K562 (cell line): ENCODE measurements at regions not wholly inside any gene's neighbourhood (a gene's known extent, or its start where the extent isn't known, plus 50 kb on each side); places are given as distances from the start of the nearest gene placed in this dataset.

ENCODE experiments used
- ATAC-seq: fragments of 200-7000 bp; cut with Tn5 transposase; 3 replicates; pipeline ENCODE4 v1.9.1; 2020; ENCODE audit warnings: moderate library complexity
- BruUV-seq: library from RNA; stranded (reverse); fragments of 400-500 nt; replicated peaks from 2 replicates; lab custom pipeline; 2021; lab: Mats Ljungman, UMichigan
- CTCF ChIA-PET: fragments of 300-600 bp; formaldehyde crosslinking; extraction: SDS; loops from one replicate; lab custom pipeline; 2021; ENCODE audit warnings: low intra/inter-chr PET ratio; lab: Yijun Ruan, JAX
- POLR2A ChIA-PET: fragments of 300-600, 350-650 bp; sonication (Branson Sonifier 250); formaldehyde crosslinking; extraction: SDS; loops from one replicate; lab custom pipeline; 2021; ENCODE audit warnings: antibody characterized with exemption, inconsistent platforms; lab: Yijun Ruan, JAX
- DNase-seq, 4 experiments: peaks; one replicate each; pipeline versions ENCODE4 v3.0.0 to v3.0.0-alpha.2; 2011 to 2018; ENCODE audit warnings: low spot score in 3 of 4, mixed read lengths in 3 of 4; ENCODE audit errors: extremely low read depth in 1 of 4
- FAIRE-seq: peaks from 2 replicates; lab custom pipeline; 2011; peaks lifted over from hg19 to GRCh38; lab: Jason Lieb, UNC
- H2AFZ ChIP-seq: 2 replicates; pipeline ENCODE4 v1.6.0; 2011; ENCODE audit warnings: low read depth, low read length, control low read depth, inconsistent platforms
- H3K27ac ChIP-seq: fragments of 200-600 bp; 3 replicates; pipeline ENCODE4 v1.8.0; 2011; ENCODE audit warnings: low read depth, mild to moderate bottlenecking, control low read depth, inconsistent platforms, low read length, moderate library complexity, mixed read lengths; ENCODE audit errors: extremely low read depth
- H3K27me3 ChIP-seq, 2 experiments: fragments of 300-600 bp in 1 of 2; 2 replicates in 1 of 2; 3 replicates in 1 of 2; pipeline versions ENCODE4 v1.6.0 to v1.8.0; 2011; ENCODE audit warnings: inconsistent platforms in 2 of 2, low read length in 2 of 2, mild to moderate bottlenecking in 1 of 2, mixed read lengths in 1 of 2, moderate library complexity in 1 of 2; ENCODE audit not compliant: control insufficient read depth in 2 of 2, insufficient read depth in 2 of 2
- H3K36me3 ChIP-seq: fragments of 300-600 bp; 3 replicates; pipeline ENCODE4 v1.8.0; 2011; ENCODE audit warnings: mild to moderate bottlenecking, low read length, inconsistent platforms; ENCODE audit not compliant: control insufficient read depth, insufficient read depth
- H3K4me1 ChIP-seq, 2 experiments: fragments of 200-600 bp in 1 of 2; replicated peaks in 1 of 2; 2 replicates in 1 of 2; 3 replicates in 1 of 2; pipeline versions ENCODE4 v1.5.1 to v1.8.0; 2011; ENCODE audit warnings: inconsistent platforms in 2 of 2, low read length in 2 of 2, mild to moderate bottlenecking in 1 of 2, mixed read lengths in 1 of 2, moderate library complexity in 1 of 2; ENCODE audit not compliant: control insufficient read depth in 2 of 2, insufficient read depth in 2 of 2
- H3K4me2 ChIP-seq: 2 replicates; pipeline ENCODE4 v1.6.1; 2011; ENCODE audit warnings: low read length, control low read depth, inconsistent platforms, mixed read lengths; ENCODE audit not compliant: insufficient read depth
- H3K4me3 ChIP-seq: fragments of 200-600 bp; sonication (generic), shearing (Covaris generic); 2 replicates; pipeline ENCODE4 v1.5.1; 2016; ENCODE audit warnings: control low read depth, inconsistent platforms
- H3K79me2 ChIP-seq: fragments of 200-600 bp; 3 replicates; pipeline ENCODE4 v1.8.0; 2011; ENCODE audit warnings: low read length, inconsistent platforms; ENCODE audit not compliant: control insufficient read depth, insufficient read depth
- H3K9ac ChIP-seq, 2 experiments: 2 replicates each; pipeline versions ENCODE4 v1.6.0 to v1.6.1; 2011; ENCODE audit warnings: low read depth in 2 of 2, low read length in 2 of 2, control low read depth in 1 of 2, inconsistent platforms in 1 of 2, mild to moderate bottlenecking in 1 of 2, mixed read lengths in 1 of 2; ENCODE audit not compliant: insufficient read depth in 1 of 2
- H3K9me1 ChIP-seq: one replicate; pipeline ENCODE4 v1.6.0; 2011; ENCODE audit warnings: inconsistent platforms, mild to moderate bottlenecking, low read length, moderate library complexity; ENCODE audit not compliant: control insufficient read depth, insufficient read depth
- H3K9me3 ChIP-seq: replicated peaks from 2 replicates; pipeline ENCODE4 v1.5.1; 2011; ENCODE audit warnings: low read depth, low read length, inconsistent platforms; ENCODE audit not compliant: control insufficient read depth, insufficient read depth
- H4K20me1 ChIP-seq: replicated peaks from 2 replicates; pipeline ENCODE4 v1.6.1; 2011; ENCODE audit warnings: low read length, inconsistent platforms, mixed read lengths; ENCODE audit not compliant: control insufficient read depth, insufficient read depth
- ESRRB ChIP-seq: fragments of 250-450 bp; sonication (Bioruptor Pico); IDR thresholded peaks from 2 replicates; pipeline ENCODE4 v1.5.0; 2020; ENCODE audit warnings: mild to moderate bottlenecking, moderate library complexity, borderline replicate concordance
- GTF2B ChIP-seq: IDR thresholded peaks from 2 replicates; pipeline ENCODE4 v1.6.1; 2011; ENCODE audit not compliant: insufficient read length; ENCODE audit errors: extremely low read depth
- MCM5 ChIP-seq: fragments of 450-650 bp; IDR thresholded peaks from 2 replicates; pipeline ENCODE4 v1.6.1; 2016; ENCODE audit warnings: low read depth
- NFIC ChIP-seq: fragments of 450-650 bp; IDR thresholded peaks from 2 replicates; pipeline ENCODE4 v1.6.1; 2017; ENCODE audit warnings: mild to moderate bottlenecking, inconsistent platforms
- RBM39 ChIP-seq: fragments of 200-400 bp; formaldehyde crosslinking; optimal IDR thresholded peaks from 2 replicates; pipeline ENCODE3; 2018; ENCODE audit warnings: low read depth, low read length
- TGIF2 ChIP-seq: sonication (generic); formaldehyde crosslinking; IDR thresholded peaks from 2 replicates; pipeline ENCODE4 v1.8.1; 2022; ENCODE audit warnings: mild to moderate bottlenecking, missing genetic modification reagents, moderate library complexity
- ZNF324 ChIP-seq: fragments of 250-450 bp; sonication (Bioruptor Pico); IDR thresholded peaks from 2 replicates; pipeline ENCODE4 v1.4.0; 2020; ENCODE audit warnings: mild to moderate bottlenecking
- ZNF347 ChIP-seq: fragments of 450-650 bp; formaldehyde crosslinking; IDR thresholded peaks from 2 replicates; pipeline ENCODE4 v1.4.0; 2020; ENCODE audit warnings: low read depth, mild to moderate bottlenecking, moderate library complexity
- ZNF586 ChIP-seq: fragments of 450-650 bp; formaldehyde crosslinking; conservative IDR thresholded peaks from 2 replicates; pipeline ENCODE4 v1.4.0; 2020; ENCODE audit warnings: mild to moderate bottlenecking, moderate library complexity
- WGBS: fragments of 100-300 bp; shearing (Covaris generic); methylation state at CpG from one replicate; pipeline ENCODE4 v1.1.6; 2016; ENCODE audit warnings: low coverage, mixed read lengths; ENCODE audit not compliant: insufficient coverage; ENCODE audit errors: missing lambda C conversion rate; 5-methylcytosine and 5-hydroxymethylcytosine counted together
- in situ Hi-C: fragments of 300-500 bp; cut with MboI; formaldehyde crosslinking; loops from 4 replicates; pipeline ENCODE4 v1.15.0; 2018; ENCODE audit warnings: inconsistent platforms, mixed read lengths
- intact Hi-C: fragments of 100-400 bp; cut with micrococcal nuclease; formaldehyde crosslinking; loops from 2 replicates; pipeline ENCODE4 v1.14.2; 2022
- TF ChIP-seq, protein P1 (sequence below): fragments of 250-450 bp; sonication (Bioruptor Pico); IDR thresholded peaks from 2 replicates; pipeline ENCODE4 v1.4.0; 2020
- TF ChIP-seq, protein P2 (sequence below): sonication (generic); formaldehyde crosslinking; IDR thresholded peaks from 2 replicates; pipeline ENCODE4 v1.8.1; 2023; ENCODE audit warnings: mild to moderate bottlenecking, missing genetic modification reagents
- TF ChIP-seq, protein P3 (sequence below): sonication (generic); formaldehyde crosslinking; IDR thresholded peaks from 2 replicates; pipeline ENCODE4 v1.8.1; 2023; ENCODE audit warnings: mild to moderate bottlenecking, missing genetic modification reagents

GRCh38 chr7:86975914-86976313 is 83.5 kb downstream of the ELAPOR2 start (continued):
- TF ChIP-seq, protein P1, sequence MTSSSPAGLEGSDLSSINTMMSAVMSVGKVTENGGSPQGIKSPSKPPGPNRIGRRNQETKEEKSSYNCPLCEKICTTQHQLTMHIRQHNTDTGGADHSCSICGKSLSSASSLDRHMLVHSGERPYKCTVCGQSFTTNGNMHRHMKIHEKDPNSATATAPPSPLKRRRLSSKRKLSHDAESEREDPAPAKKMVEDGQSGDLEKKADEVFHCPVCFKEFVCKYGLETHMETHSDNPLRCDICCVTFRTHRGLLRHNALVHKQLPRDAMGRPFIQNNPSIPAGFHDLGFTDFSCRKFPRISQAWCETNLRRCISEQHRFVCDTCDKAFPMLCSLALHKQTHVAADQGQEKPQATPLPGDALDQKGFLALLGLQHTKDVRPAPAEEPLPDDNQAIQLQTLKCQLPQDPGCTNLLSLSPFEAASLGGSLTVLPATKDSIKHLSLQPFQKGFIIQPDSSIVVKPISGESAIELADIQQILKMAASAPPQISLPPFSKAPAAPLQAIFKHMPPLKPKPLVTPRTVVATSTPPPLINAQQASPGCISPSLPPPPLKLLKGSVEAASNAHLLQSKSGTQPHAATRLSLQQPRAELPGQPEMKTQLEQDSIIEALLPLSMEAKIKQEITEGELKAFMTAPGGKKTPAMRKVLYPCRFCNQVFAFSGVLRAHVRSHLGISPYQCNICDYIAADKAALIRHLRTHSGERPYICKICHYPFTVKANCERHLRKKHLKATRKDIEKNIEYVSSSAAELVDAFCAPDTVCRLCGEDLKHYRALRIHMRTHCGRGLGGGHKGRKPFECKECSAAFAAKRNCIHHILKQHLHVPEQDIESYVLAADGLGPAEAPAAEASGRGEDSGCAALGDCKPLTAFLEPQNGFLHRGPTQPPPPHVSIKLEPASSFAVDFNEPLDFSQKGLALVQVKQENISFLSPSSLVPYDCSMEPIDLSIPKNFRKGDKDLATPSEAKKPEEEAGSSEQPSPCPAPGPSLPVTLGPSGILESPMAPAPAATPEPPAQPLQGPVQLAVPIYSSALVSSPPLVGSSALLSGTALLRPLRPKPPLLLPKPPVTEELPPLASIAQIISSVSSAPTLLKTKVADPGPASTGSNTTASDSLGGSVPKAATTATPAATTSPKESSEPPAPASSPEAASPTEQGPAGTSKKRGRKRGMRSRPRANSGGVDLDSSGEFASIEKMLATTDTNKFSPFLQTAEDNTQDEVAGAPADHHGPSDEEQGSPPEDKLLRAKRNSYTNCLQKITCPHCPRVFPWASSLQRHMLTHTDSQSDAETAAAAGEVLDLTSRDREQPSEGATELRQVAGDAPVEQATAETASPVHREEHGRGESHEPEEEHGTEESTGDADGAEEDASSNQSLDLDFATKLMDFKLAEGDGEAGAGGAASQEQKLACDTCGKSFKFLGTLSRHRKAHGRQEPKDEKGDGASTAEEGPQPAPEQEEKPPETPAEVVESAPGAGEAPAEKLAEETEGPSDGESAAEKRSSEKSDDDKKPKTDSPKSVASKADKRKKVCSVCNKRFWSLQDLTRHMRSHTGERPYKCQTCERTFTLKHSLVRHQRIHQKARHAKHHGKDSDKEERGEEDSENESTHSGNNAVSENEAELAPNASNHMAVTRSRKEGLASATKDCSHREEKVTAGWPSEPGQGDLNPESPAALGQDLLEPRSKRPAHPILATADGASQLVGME (CRISPR knock-in tag): no peak
- TF ChIP-seq TGIF2 (CRISPR knock-in tag) (no peak), RBM39 (no peak)
- TF ChIP-seq, all 486 proteins: peak for 0

- H3K79me2 ChIP-seq: peaks cover 14% of the 10 kb centered on the region; the same call in 2 of the 3 replicates
- ATAC-seq: no peak
- ChIA-PET CTCF (no interaction called here), POLR2A (interaction anchor here (0.6 to 1.2 kb wide), 2 partner anchors 20 to 108 kb away, joined by 3 read pairs; no protein-coding TSS in a partner anchor)
- no peak overlapping the region for H3K9ac ChIP-seq
- H3K27ac ChIP-seq: no peak overlapping the region
- 88% methylated on average over 1 of the region's 1 CpG for WGBS
- no peaks in the 10 kb centered on the region for H3K36me3 ChIP-seq
- H3K27me3 ChIP-seq: no peaks in the 10 kb centered on the region
- H3K9me1 ChIP-seq: no peaks in the 10 kb centered on the region
- intact Hi-C loops (no loop called here), in situ Hi-C loops (no loop called here)
- no peak for DNase-seq
- no peak overlapping the region for H3K4me3 ChIP-seq
- 0 out of 2 replicates have a peak, but pooled peaks cover 2% of the 10 kb centered on the region for H4K20me1 ChIP-seq
- no peaks in the 10 kb centered on the region for H3K9me3 ChIP-seq
- no peak overlapping the region for H2AFZ ChIP-seq
- no peak overlapping the region for H3K4me2 ChIP-seq
- FAIRE-seq: no peak
- no TSS peak for BruUV-seq
- H3K4me1 ChIP-seq: no peaks in the 10 kb centered on the region
- TF ChIP-seq ZNF586 (CRISPR knock-in tag): no peak
- TF ChIP-seq, protein P2, sequence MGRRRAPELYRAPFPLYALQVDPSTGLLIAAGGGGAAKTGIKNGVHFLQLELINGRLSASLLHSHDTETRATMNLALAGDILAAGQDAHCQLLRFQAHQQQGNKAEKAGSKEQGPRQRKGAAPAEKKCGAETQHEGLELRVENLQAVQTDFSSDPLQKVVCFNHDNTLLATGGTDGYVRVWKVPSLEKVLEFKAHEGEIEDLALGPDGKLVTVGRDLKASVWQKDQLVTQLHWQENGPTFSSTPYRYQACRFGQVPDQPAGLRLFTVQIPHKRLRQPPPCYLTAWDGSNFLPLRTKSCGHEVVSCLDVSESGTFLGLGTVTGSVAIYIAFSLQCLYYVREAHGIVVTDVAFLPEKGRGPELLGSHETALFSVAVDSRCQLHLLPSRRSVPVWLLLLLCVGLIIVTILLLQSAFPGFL: no peak
- TF ChIP-seq, protein P3, sequence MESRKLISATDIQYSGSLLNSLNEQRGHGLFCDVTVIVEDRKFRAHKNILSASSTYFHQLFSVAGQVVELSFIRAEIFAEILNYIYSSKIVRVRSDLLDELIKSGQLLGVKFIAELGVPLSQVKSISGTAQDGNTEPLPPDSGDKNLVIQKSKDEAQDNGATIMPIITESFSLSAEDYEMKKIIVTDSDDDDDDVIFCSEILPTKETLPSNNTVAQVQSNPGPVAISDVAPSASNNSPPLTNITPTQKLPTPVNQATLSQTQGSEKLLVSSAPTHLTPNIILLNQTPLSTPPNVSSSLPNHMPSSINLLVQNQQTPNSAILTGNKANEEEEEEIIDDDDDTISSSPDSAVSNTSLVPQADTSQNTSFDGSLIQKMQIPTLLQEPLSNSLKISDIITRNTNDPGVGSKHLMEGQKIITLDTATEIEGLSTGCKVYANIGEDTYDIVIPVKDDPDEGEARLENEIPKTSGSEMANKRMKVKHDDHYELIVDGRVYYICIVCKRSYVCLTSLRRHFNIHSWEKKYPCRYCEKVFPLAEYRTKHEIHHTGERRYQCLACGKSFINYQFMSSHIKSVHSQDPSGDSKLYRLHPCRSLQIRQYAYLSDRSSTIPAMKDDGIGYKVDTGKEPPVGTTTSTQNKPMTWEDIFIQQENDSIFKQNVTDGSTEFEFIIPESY (CRISPR knock-in tag): no peak
- TF ChIP-seq MCM5: no peak
- no peak for TF ChIP-seq ZNF347 (CRISPR knock-in tag)
- no peak for TF ChIP-seq ZNF324 (CRISPR knock-in tag)
- no peak for TF ChIP-seq ESRRB (CRISPR knock-in tag)
- no peak for TF ChIP-seq GTF2B
- no peak for TF ChIP-seq NFIC
Measured at GRCh38 chr7:86975449-86975848, 84.0 kb downstream of the ELAPOR2 start.
